ENCODE measurements at regions not wholly inside any gene's neighbourhood (a gene's known extent, or its start where the extent isn't known, plus 50 kb on each side); places are given as distances from the start of the nearest gene placed in this dataset.

GRCh38 chr7:67413670-67414069, 417.0 kb downstream of the TYW1 start:
- H4K5ac ChIP-seq (ENCODE audit: insufficient read length, low read depth, low read length): no peak overlapping the region
- peak; percentile 61 for TF ChIP-seq NANOG (IDR thresholded peaks at IDR 0.05; ENCODE audit: insufficient read depth, low read depth, low read length, poor library complexity, severe bottlenecking)
- no peak for TF ChIP-seq SIRT6 (IDR thresholded peaks at IDR 0.05; ENCODE audit: low read length)
- TF ChIP-seq POLR2A (IDR thresholded peaks at IDR 0.05; ENCODE audit: control extremely low read depth in 1 of 2, low read depth in 2 of 2, low read length in 2 of 2): no peak
- TF ChIP-seq FOSL1 (IDR thresholded peaks at IDR 0.05; ENCODE audit: insufficient read depth, low read depth, low read length): no peak
- no peak overlapping the region for H3K56ac ChIP-seq (replicated peaks; ENCODE audit: insufficient read length, low read depth, low read length)
- no peak overlapping the region for H2BK5ac ChIP-seq (ENCODE audit: low read depth, low read length)
- no peak overlapping the region for H2BK15ac ChIP-seq (ENCODE audit: low read length)
- H3K79me2 ChIP-seq (ENCODE audit: control insufficient read depth in 1 of 2, insufficient read depth in 2 of 2, low read length in 2 of 2): no peaks in the 10 kb centered on the region
- H3K9me3 ChIP-seq (ENCODE audit: insufficient read depth in 2 of 2, low read depth in 1 of 2, low read length in 1 of 2): peaks cover 7 to 11% of the 10 kb centered on the region in 2 experiments; a peak in 1 of 4 replicates
- no peak overlapping the region for H2AK5ac ChIP-seq (ENCODE audit: low read depth, low read length)
- no peaks in the 10 kb centered on the region for H3K23me2 ChIP-seq (ENCODE audit: low read depth, low read length)
- ChIA-PET POLR2A (ENCODE audit: partially characterized antibody) (interaction anchor here (1.0 kb wide), 1 partner anchor 21 kb away, joined by 5 read pairs; no protein-coding TSS in a partner anchor), CTCF (ENCODE audit: partially characterized antibody) (interaction anchor here (1.6 kb wide), 1 partner anchor 35 kb away, joined by 4 read pairs; no protein-coding TSS in a partner anchor)
- no peaks in the 10 kb centered on the region for H3K36me3 ChIP-seq (ENCODE audit: control insufficient read depth in 2 of 4, insufficient read depth in 4 of 4, low read length in 3 of 4)
- no peaks in the 10 kb centered on the region for H3K27me3 ChIP-seq (replicated peaks in 1 of 4; ENCODE audit: control insufficient read depth in 3 of 4, extremely low read depth in 1 of 4, insufficient read depth in 3 of 4, low read length in 3 of 4)
- H4K20me1 ChIP-seq (replicated peaks in 1 of 2; ENCODE audit: control insufficient read depth in 1 of 2, insufficient read depth in 2 of 2, low read length in 2 of 2): no peaks in the 10 kb centered on the region
- FAIRE-seq: no peak
- no peak overlapping the region for H2BK12ac ChIP-seq (ENCODE audit: low read depth, low read length)
- H3K4me2 ChIP-seq (ENCODE audit: insufficient read depth in 1 of 2, low read depth in 2 of 2, low read length in 2 of 2): peak overlapping the region in 1 of 2 experiments; percentile 13; a peak in 1 of 4 replicates
- no peak for DNase-seq (ENCODE audit: low read depth in 1 of 2, low spot score in 2 of 2)
- WGBS, 2 experiments (ENCODE audit: extremely low coverage in 1 of 2, insufficient coverage in 1 of 2, insufficient read length in 1 of 2, insufficient replicate concordance in 2 of 2, low coverage in 1 of 2, low lambda C conversion rate in 2 of 2, missing lambda C conversion rate in 1 of 2): 60% methylated on average over 3 of the region's 3 CpGs; no CpG with 5 or more reads in 1 of the 2 experiments
- H3K27ac ChIP-seq (ENCODE audit: low read depth, low read length): no peak overlapping the region
- H3K4me3 ChIP-seq (ENCODE audit: extremely low read depth in 1 of 4, insufficient read depth in 2 of 4, low read depth in 3 of 4, low read length in 4 of 4): no peak overlapping the region
- no peak overlapping the region for H3K4ac ChIP-seq (replicated peaks; ENCODE audit: insufficient read length, low read depth, low read length)
- no peaks in the 10 kb centered on the region for H3K79me1 ChIP-seq (ENCODE audit: low read depth, low read length)
- no peak overlapping the region for H4K91ac ChIP-seq (replicated peaks; ENCODE audit: insufficient read length, low read length)
- H3K4me1 ChIP-seq (replicated peaks in 1 of 4; ENCODE audit: control insufficient read depth in 3 of 4, insufficient read depth in 4 of 4, low read length in 3 of 4): peaks cover 0 to 5% (median 0%) of the 10 kb centered on the region in 4 experiments; a peak in 3 of 7 replicates
- H3K23ac ChIP-seq (ENCODE audit: insufficient read length): no peak overlapping the region
- H4K8ac ChIP-seq (ENCODE audit: extremely low read depth, insufficient read depth, low read length): no peak overlapping the region
- no peak overlapping the region for H3K18ac ChIP-seq (ENCODE audit: extremely low read depth, low read length)
- H2AFZ ChIP-seq (ENCODE audit: low read length): no peak overlapping the region
- H3K9ac ChIP-seq (replicated peaks in 1 of 4; ENCODE audit: extremely low read depth in 1 of 4, low read depth in 3 of 4, low read length in 3 of 4): no peak overlapping the region
- no peak overlapping the region for H3K14ac ChIP-seq (ENCODE audit: insufficient read length)
- H2BK120ac ChIP-seq (replicated peaks; ENCODE audit: low read depth, low read length): no peak overlapping the region
- H2BK20ac ChIP-seq (ENCODE audit: low read length): no peak overlapping the region

Data from H1 (cell line).